GM18519 (cell line): ENCODE measurements at regions not wholly inside any gene's neighbourhood (a gene's known extent, or its start where the extent isn't known, plus 50 kb on each side); places are given as distances from the start of the nearest gene placed in this dataset.

ENCODE experiments used
- ATAC-seq: cut with Tn5 transposase; IDR thresholded peaks from one replicate; pipeline ENCODE4 v1.9.1; 2021; ENCODE audit warnings: mild to moderate bottlenecking, moderate library complexity; ENCODE audit not compliant: unreplicated experiment, low FRiP score

- ATAC-seq: no peak
These were observed 51.7 kb upstream of the TUT7 start for GRCh38 chr9:86405926-86406325.

DNA sequence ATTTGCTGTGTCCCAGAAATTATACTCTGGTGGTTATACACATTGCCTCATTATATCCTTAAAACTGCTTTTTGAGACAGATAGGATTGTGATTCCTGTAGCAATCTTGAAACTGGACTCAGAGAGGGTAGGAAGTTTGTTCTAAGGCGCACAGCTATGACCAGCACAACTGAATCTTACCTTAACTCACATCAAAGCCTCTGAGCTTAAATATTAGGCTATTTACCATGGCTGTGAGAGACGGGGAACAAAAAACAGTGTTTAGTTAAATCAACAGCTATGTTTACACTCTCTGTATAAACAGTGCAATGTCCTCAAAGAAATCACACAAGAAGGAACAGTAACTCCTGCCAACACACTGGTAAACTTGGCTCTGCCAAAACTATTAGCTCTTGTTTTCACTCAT is 50.9 kb upstream of the TUT7 start:
- ATAC-seq: no peak
